ENCODE measurements at regions not wholly inside any gene's neighbourhood (a gene's known extent, or its start where the extent isn't known, plus 50 kb on each side); places are given as distances from the start of the nearest gene placed in this dataset.
"Not testable (repeated sequence)": the region's sequence is repeated elsewhere in the genome, so short reads cannot be mapped to it uniquely, and the experiment has no call there.

- Histone ChIP-seq H3K4me3 (ENCODE audit: low read depth, low read length) (no peak overlapping the region), H3K36me3 (ENCODE audit: control insufficient read depth, insufficient read depth, low read length) (no peaks in the 10 kb centered on the region), H3K27me3 (ENCODE audit: control insufficient read depth, insufficient read depth, low read length) (no peaks in the 10 kb centered on the region)
- DNase-seq (ENCODE audit: low read depth): no peak
- ChIA-PET POLR2A (no interaction called here), CTCF (interaction anchor here (0.6 to 1.4 kb wide), 3 partner anchors 8 to 23 kb away, joined by 3 to 4 read pairs (median 3); no protein-coding TSS in a partner anchor)
- no peak for TF ChIP-seq CTCF (IDR thresholded peaks at IDR 0.05; ENCODE audit: insufficient read depth, low read depth, low read length)
Measured at GRCh38 chr3:101972430-101973162, 123.3 kb downstream of the NFKBIZ start.

GRCh38 chr3:101973163-101973505, 123.8 kb downstream of the NFKBIZ start:
- POLR2A ChIA-PET: no interaction called here
- Histone ChIP-seq H3K27me3 (ENCODE audit: control insufficient read depth, insufficient read depth, low read length) (no peaks in the 10 kb centered on the region), H3K4me3 (ENCODE audit: low read depth, low read length) (no peak overlapping the region), H3K36me3 (ENCODE audit: control insufficient read depth, insufficient read depth, low read length) (no peaks in the 10 kb centered on the region)
- CTCF ChIA-PET: no interaction called here
- TF ChIP-seq CTCF (IDR thresholded peaks at IDR 0.05; ENCODE audit: insufficient read depth, low read depth, low read length): no peak
- no peak for DNase-seq (ENCODE audit: low read depth)

GRCh38 chr3:101975415-101975814, 126.1 kb downstream of the NFKBIZ start:
- DNase-seq (ENCODE audit: low read depth); H3K4me3 ChIP-seq (ENCODE audit: low read depth, low read length); POLR2A ChIA-PET; H3K36me3 ChIP-seq (ENCODE audit: control insufficient read depth, insufficient read depth, low read length); H3K27me3 ChIP-seq (ENCODE audit: control insufficient read depth, insufficient read depth, low read length): not testable (repeated sequence)
- CTCF ChIA-PET: interaction anchor here (1.1 kb wide), 1 partner anchor 8 kb away, joined by 4 read pairs; no protein-coding TSS in a partner anchor

GRCh38 chr3:101976473-101976872, 127.2 kb downstream of the NFKBIZ start:
- CTCF ChIA-PET: interaction anchor here (0.8 to 1.1 kb wide), 3 partner anchors 10 to 62 kb away, joined by 3 to 6 read pairs (median 4); no protein-coding TSS in a partner anchor
- Histone ChIP-seq H3K36me3 (ENCODE audit: control insufficient read depth, insufficient read depth, low read length) (no peaks in the 10 kb centered on the region), H3K27me3 (ENCODE audit: control insufficient read depth, insufficient read depth, low read length) (no peaks in the 10 kb centered on the region), H3K4me3 (ENCODE audit: low read depth, low read length) (no peak overlapping the region)
- POLR2A ChIA-PET: no interaction called here
- no peak for DNase-seq (ENCODE audit: low read depth)
- no peak for TF ChIP-seq CTCF (IDR thresholded peaks at IDR 0.05; ENCODE audit: insufficient read depth, low read depth, low read length)

GRCh38 chr3:101978348-101978747, 129.0 kb downstream of the NFKBIZ start:
- DNase-seq (ENCODE audit: low read depth): no peak
- H3K4me3 ChIP-seq (ENCODE audit: low read depth, low read length): no peak overlapping the region
- ChIA-PET CTCF (no interaction called here), POLR2A (no interaction called here)
- no peaks in the 10 kb centered on the region for H3K27me3 ChIP-seq (ENCODE audit: control insufficient read depth, insufficient read depth, low read length)
- no peaks in the 10 kb centered on the region for H3K36me3 ChIP-seq (ENCODE audit: control insufficient read depth, insufficient read depth, low read length)
- TF ChIP-seq CTCF (IDR thresholded peaks at IDR 0.05; ENCODE audit: insufficient read depth, low read depth, low read length): no peak

GRCh38 chr3:101979033-101979432, 129.7 kb downstream of the NFKBIZ start:
- ChIA-PET POLR2A (no interaction called here), CTCF (no interaction called here)
- no peak for TF ChIP-seq CTCF (IDR thresholded peaks at IDR 0.05; ENCODE audit: insufficient read depth, low read depth, low read length)
- DNase-seq (ENCODE audit: low read depth): no peak
- no peaks in the 10 kb centered on the region for H3K36me3 ChIP-seq (ENCODE audit: control insufficient read depth, insufficient read depth, low read length)
- H3K27me3 ChIP-seq (ENCODE audit: control insufficient read depth, insufficient read depth, low read length): no peaks in the 10 kb centered on the region
- H3K4me3 ChIP-seq (ENCODE audit: low read depth, low read length): no peak overlapping the region

Measured in BJ (cell line).